HCT116 (cell line): ENCODE measurements at regions not wholly inside any gene's neighbourhood (a gene's known extent, or its start where the extent isn't known, plus 50 kb on each side); places are given as distances from the start of the nearest gene placed in this dataset.

Experiments
- ATAC-seq: fragments of 200-7000 bp; cut with Tn5 transposase; 2 replicates; pipeline ENCODE4 v1.9.1; 2020; ENCODE audit warnings: mild to moderate bottlenecking, moderate library complexity
- BruUV-seq: library from RNA; stranded (reverse); fragments of 400-500 nt; replicated peaks from 2 replicates; lab custom pipeline; 2021; lab: Mats Ljungman, UMichigan
- CTCF ChIA-PET: fragments of 300-600 bp; sonication (Branson Sonifier 250); formaldehyde crosslinking; loops from one replicate; lab custom pipeline; 2021; ENCODE audit warnings: antibody characterized with exemption; lab: Charles Lee
- POLR2A ChIA-PET: fragments of 300-600, 350-600 bp; sonication (Branson Sonifier 250); formaldehyde crosslinking; loops from one replicate; lab custom pipeline; 2021; ENCODE audit warnings: antibody characterized with exemption; lab: Charles Lee
- RAD21 ChIA-PET, 2 experiments: fragments of 300-600 bp; sonication (Branson Sonifier 250); formaldehyde crosslinking; loops; one replicate each; lab custom pipeline; 2023; ENCODE audit warnings: low total read pairs in 2 of 2; ENCODE audit not compliant: uncharacterized antibody in 2 of 2, unreplicated experiment in 2 of 2, low non-redundant PET in 1 of 2; lab: Charles Lee
- DNase-seq: peaks from one replicate; pipeline ENCODE4 v3.0.0-alpha.2; 2010; ENCODE audit warnings: low read depth, low spot score
- H2AFZ ChIP-seq: fragments of 200-600 bp; shearing (Covaris generic), sonication (generic); 2 replicates; pipeline ENCODE4 v1.6.1; 2017; ENCODE audit warnings: low read depth, mixed run types, mixed read lengths, antibody characterized with exemption, low read length; ENCODE audit not compliant: poor library complexity, severe bottlenecking
- H3K27ac ChIP-seq: 2 replicates; pipeline ENCODE4 v1.5.1; 2012; ENCODE audit warnings: low read depth, low read length
- H3K27me3 ChIP-seq: fragments of 200-600 bp; sonication (generic); 2 replicates; pipeline ENCODE4 v1.6.1; 2016; ENCODE audit warnings: mixed run types, low read length, mixed read lengths; ENCODE audit not compliant: insufficient read depth
- H3K36me3 ChIP-seq, 2 experiments: fragments of 200-500 bp in 1 of 2; fragments of 200-600 bp in 1 of 2; sonication (Bioruptor generic) in 1 of 2; sonication (generic) in 1 of 2; 2 replicates each; pipeline versions ENCODE4 v1.5.1 to v1.6.1; 2014 to 2016; ENCODE audit warnings: low read length in 2 of 2, inconsistent platforms in 1 of 2, mixed read lengths in 1 of 2, mixed run types in 1 of 2; ENCODE audit not compliant: insufficient read depth in 2 of 2, control insufficient read depth in 1 of 2
- H3K4me1 ChIP-seq, 2 experiments: fragments of 200-600 bp in 1 of 2; sonication (generic) in 1 of 2; 2 replicates each; pipeline versions ENCODE4 v1.5.1 to v1.6.1; 2012 to 2017; ENCODE audit warnings: low read length in 2 of 2, inconsistent platforms in 1 of 2, mild to moderate bottlenecking in 1 of 2, mixed read lengths in 1 of 2, mixed run types in 1 of 2, moderate library complexity in 1 of 2; ENCODE audit not compliant: insufficient read depth in 2 of 2, control insufficient read depth in 1 of 2
- H3K4me2 ChIP-seq: fragments of 200-600 bp; sonication (generic); 2 replicates; pipeline ENCODE4 v1.6.1; 2017; ENCODE audit warnings: mixed run types, low read length, mixed read lengths
- H3K4me3 ChIP-seq, 2 experiments: fragments of 200-600 bp in 1 of 2; sonication (generic) in 1 of 2; replicated peaks in 1 of 2; 2 replicates each; pipeline ENCODE4 v1.5.1; 2011 to 2016; ENCODE audit warnings: low read length in 2 of 2, control low read depth in 1 of 2, low read depth in 1 of 2, mild to moderate bottlenecking in 1 of 2, mixed read lengths in 1 of 2, mixed run types in 1 of 2
- H3K79me2 ChIP-seq: fragments of 200-600 bp; sonication (generic); 2 replicates; pipeline ENCODE4 v1.6.1; 2017; ENCODE audit warnings: mild to moderate bottlenecking, mixed run types, low read length, moderate library complexity, mixed read lengths; ENCODE audit not compliant: insufficient read depth
- H3K9ac ChIP-seq: fragments of 200-600 bp; sonication (generic); 2 replicates; pipeline ENCODE4 v1.6.1; 2016; ENCODE audit warnings: low read length, mixed read lengths
- H3K9me2 ChIP-seq: fragments of 200-600 bp; sonication (generic), shearing (Covaris generic); 2 replicates; pipeline ENCODE4 v1.6.1; 2017; ENCODE audit warnings: mixed run types, mild to moderate bottlenecking, moderate library complexity; ENCODE audit not compliant: insufficient read depth
- H3K9me3 ChIP-seq, 2 experiments: fragments of 200-500 bp in 1 of 2; fragments of 200-600 bp in 1 of 2; sonication (Bioruptor generic) in 1 of 2; sonication (generic) in 1 of 2; 2 replicates each; pipeline ENCODE4 v1.6.1; 2014 to 2017; ENCODE audit warnings: low read length in 2 of 2, mixed read lengths in 2 of 2, inconsistent platforms in 1 of 2, low read depth in 1 of 2, mild to moderate bottlenecking in 1 of 2, mixed run types in 1 of 2, moderate library complexity in 1 of 2; ENCODE audit not compliant: control insufficient read depth in 1 of 2, insufficient read depth in 1 of 2
- H4K20me1 ChIP-seq: fragments of 200-600 bp; sonication (generic), shearing (Covaris generic); 2 replicates; pipeline ENCODE4 v1.6.1; 2017; ENCODE audit warnings: mixed run types, mild to moderate bottlenecking, moderate library complexity; ENCODE audit not compliant: insufficient read depth
- ATF3 ChIP-seq: IDR thresholded peaks from 2 replicates; pipeline ENCODE4 v1.6.1; 2012
- EZH2 ChIP-seq: fragments of 200-600 bp; sonication (generic); IDR thresholded peaks from 2 replicates; pipeline ENCODE4 v1.6.1; 2017; ENCODE audit warnings: antibody characterized with exemption, mixed run types
- JUND ChIP-seq: IDR thresholded peaks from 2 replicates; pipeline ENCODE4 v1.6.1; 2012
- POLR2A ChIP-seq: IDR thresholded peaks from 2 replicates; pipeline ENCODE4 v1.7.0; 2011; ENCODE audit warnings: borderline replicate concordance; ENCODE audit not compliant: insufficient read depth, insufficient read length; ENCODE audit errors: extremely low read depth
- POLR2AphosphoS5 ChIP-seq: IDR thresholded peaks from 2 replicates; pipeline ENCODE4 v1.6.1; 2011; ENCODE audit warnings: mild to moderate bottlenecking, low read depth, low read length, moderate library complexity
- SIN3A ChIP-seq: IDR thresholded peaks from 2 replicates; pipeline ENCODE4 v1.6.1; 2012; ENCODE audit warnings: low read depth
- SRF ChIP-seq: IDR thresholded peaks from 2 replicates; pipeline ENCODE4 v1.6.1; 2012; ENCODE audit warnings: low read depth
- intact Hi-C: fragments of 100-400 bp; cut with micrococcal nuclease; formaldehyde crosslinking; loops from 2 replicates; pipeline ENCODE4 v1.10.0; 2022
- TF ChIP-seq, protein P1 (sequence below): IDR thresholded peaks from 2 replicates; pipeline ENCODE4 v1.6.1; 2012; ENCODE audit warnings: low read depth

GRCh38 chr16:80404847-80405246, 135.9 kb upstream of the DYNLRB2 start:
- POLR2A ChIA-PET = no interaction called here
- Histone ChIP-seq H3K27ac (no peak overlapping the region), H3K9ac (no peak overlapping the region), H3K4me2 (no peak overlapping the region), H2AFZ (no peak overlapping the region), H4K20me1 (no peaks in the 10 kb centered on the region), H3K9me2 (no peaks in the 10 kb centered on the region), H3K9me3 (peaks cover 44 to 53% of the 10 kb centered on the region in 2 experiments; a peak in 3 of 4 replicates), H3K79me2 (no peaks in the 10 kb centered on the region), H3K4me3 (no peak overlapping the region), H3K27me3 (no peaks in the 10 kb centered on the region), H3K4me1 (no peaks in the 10 kb centered on the region), H3K36me3 (no peaks in the 10 kb centered on the region)
- DNase-seq (no peak), ATAC-seq (no peak)
- RAD21 ChIA-PET = no interaction called here
- BruUV-seq = no TSS peak
- no peak for TF ChIP-seq SIN3A
- TF ChIP-seq POLR2AphosphoS5 = no peak
- TF ChIP-seq EZH2 = no peak
- TF ChIP-seq POLR2A = no peak
- TF ChIP-seq ATF3 = no peak
- TF ChIP-seq, protein P1, sequence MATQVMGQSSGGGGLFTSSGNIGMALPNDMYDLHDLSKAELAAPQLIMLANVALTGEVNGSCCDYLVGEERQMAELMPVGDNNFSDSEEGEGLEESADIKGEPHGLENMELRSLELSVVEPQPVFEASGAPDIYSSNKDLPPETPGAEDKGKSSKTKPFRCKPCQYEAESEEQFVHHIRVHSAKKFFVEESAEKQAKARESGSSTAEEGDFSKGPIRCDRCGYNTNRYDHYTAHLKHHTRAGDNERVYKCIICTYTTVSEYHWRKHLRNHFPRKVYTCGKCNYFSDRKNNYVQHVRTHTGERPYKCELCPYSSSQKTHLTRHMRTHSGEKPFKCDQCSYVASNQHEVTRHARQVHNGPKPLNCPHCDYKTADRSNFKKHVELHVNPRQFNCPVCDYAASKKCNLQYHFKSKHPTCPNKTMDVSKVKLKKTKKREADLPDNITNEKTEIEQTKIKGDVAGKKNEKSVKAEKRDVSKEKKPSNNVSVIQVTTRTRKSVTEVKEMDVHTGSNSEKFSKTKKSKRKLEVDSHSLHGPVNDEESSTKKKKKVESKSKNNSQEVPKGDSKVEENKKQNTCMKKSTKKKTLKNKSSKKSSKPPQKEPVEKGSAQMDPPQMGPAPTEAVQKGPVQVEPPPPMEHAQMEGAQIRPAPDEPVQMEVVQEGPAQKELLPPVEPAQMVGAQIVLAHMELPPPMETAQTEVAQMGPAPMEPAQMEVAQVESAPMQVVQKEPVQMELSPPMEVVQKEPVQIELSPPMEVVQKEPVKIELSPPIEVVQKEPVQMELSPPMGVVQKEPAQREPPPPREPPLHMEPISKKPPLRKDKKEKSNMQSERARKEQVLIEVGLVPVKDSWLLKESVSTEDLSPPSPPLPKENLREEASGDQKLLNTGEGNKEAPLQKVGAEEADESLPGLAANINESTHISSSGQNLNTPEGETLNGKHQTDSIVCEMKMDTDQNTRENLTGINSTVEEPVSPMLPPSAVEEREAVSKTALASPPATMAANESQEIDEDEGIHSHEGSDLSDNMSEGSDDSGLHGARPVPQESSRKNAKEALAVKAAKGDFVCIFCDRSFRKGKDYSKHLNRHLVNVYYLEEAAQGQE = no peak
- no peak for TF ChIP-seq JUND
- TF ChIP-seq SRF = no peak
- intact Hi-C loops = no loop called here
- CTCF ChIA-PET = no interaction called here
